ENCODE measurements at regions not wholly inside any gene's neighbourhood (a gene's known extent, or its start where the extent isn't known, plus 50 kb on each side); places are given as distances from the start of the nearest gene placed in this dataset.

- Histone ChIP-seq H3K4me1 (ENCODE audit: insufficient read depth, low read length) (no peaks in the 10 kb centered on the region), H3K4me3 (ENCODE audit: low read length) (no peak overlapping the region), H2AFZ (ENCODE audit: low read length) (no peak overlapping the region), H3K27ac (ENCODE audit: low read length) (no peak overlapping the region), H3K9me3 (ENCODE audit: low read length) (no peaks in the 10 kb centered on the region), H3K9me2 (replicated peaks; ENCODE audit: low read length) (no peaks in the 10 kb centered on the region), H3K79me2 (ENCODE audit: low read length) (no peaks in the 10 kb centered on the region), H3K4me2 (ENCODE audit: low read length) (no peak overlapping the region), H3F3A (ENCODE audit: low read length, unreplicated experiment) (no peaks in the 10 kb centered on the region), H3K36me3 (ENCODE audit: low read depth, low read length) (no peaks in the 10 kb centered on the region), H3K9ac (ENCODE audit: low read length) (no peak overlapping the region), H4K20me1 (ENCODE audit: low read length) (no peaks in the 10 kb centered on the region), H3K27me3 (ENCODE audit: low read length) (no peaks in the 10 kb centered on the region; the same call in 1 of the 2 replicates)
- POLR2A ChIA-PET (ENCODE audit: unreplicated experiment) = no interaction called here
- peak; percentile 53 for ATAC-seq
- TF ChIP-seq EZH2phosphoT487 (IDR thresholded peaks at IDR 0.05; ENCODE audit: borderline replicate concordance, low read length) (no peak), EZH2 (IDR thresholded peaks at IDR 0.05; ENCODE audit: low read length, unreplicated experiment) (no peak)
- TF ChIP-seq, protein P1, sequence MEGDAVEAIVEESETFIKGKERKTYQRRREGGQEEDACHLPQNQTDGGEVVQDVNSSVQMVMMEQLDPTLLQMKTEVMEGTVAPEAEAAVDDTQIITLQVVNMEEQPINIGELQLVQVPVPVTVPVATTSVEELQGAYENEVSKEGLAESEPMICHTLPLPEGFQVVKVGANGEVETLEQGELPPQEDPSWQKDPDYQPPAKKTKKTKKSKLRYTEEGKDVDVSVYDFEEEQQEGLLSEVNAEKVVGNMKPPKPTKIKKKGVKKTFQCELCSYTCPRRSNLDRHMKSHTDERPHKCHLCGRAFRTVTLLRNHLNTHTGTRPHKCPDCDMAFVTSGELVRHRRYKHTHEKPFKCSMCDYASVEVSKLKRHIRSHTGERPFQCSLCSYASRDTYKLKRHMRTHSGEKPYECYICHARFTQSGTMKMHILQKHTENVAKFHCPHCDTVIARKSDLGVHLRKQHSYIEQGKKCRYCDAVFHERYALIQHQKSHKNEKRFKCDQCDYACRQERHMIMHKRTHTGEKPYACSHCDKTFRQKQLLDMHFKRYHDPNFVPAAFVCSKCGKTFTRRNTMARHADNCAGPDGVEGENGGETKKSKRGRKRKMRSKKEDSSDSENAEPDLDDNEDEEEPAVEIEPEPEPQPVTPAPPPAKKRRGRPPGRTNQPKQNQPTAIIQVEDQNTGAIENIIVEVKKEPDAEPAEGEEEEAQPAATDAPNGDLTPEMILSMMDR (conservative IDR thresholded peaks at IDR 0.05; ENCODE audit: low read depth, low read length) = no peak
- peak; percentile 82 for DNase-seq
- intact Hi-C loops (cut with micrococcal nuclease) = loop anchor here (10.0 kb wide), 1 partner anchor 1198 kb away; no protein-coding TSS in a partner anchor
- no TSS peak for BruUV-seq (replicated peaks)
- CTCF ChIA-PET = no interaction called here
Observed at GRCh38 chr3:88986834-88987233, 120.6 kb upstream of the EPHA3 start.

DNA sequence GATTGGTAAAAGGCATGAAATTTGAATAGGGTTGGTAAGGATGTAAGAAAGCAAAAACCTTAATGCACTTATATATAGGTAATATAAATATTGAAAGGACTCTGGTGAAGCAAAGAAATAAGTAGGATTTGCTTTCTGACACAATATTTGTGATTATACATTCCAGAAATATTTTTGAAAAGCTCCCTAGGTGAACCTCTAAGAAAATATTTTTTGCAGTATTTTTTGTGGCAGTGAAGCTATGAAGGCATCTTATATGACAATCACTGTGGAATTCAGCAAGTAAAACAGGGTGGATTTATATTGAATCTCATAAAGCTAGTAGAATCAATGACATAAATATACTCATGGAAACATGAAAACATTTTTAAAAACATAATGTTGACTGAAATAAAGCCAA lies 119.6 kb upstream of the EPHA3 start:
- ChIA-PET POLR2A (ENCODE audit: unreplicated experiment) (no interaction called here), CTCF (no interaction called here)
- Histone ChIP-seq H3K27me3 (ENCODE audit: low read length) (no peaks in the 10 kb centered on the region; the same call in 1 of the 2 replicates), H2AFZ (ENCODE audit: low read length) (no peak overlapping the region), H3K9ac (ENCODE audit: low read length) (no peak overlapping the region), H3K9me3 (ENCODE audit: low read length) (no peaks in the 10 kb centered on the region), H4K20me1 (ENCODE audit: low read length) (no peaks in the 10 kb centered on the region), H3K4me1 (ENCODE audit: insufficient read depth, low read length) (no peaks in the 10 kb centered on the region), H3K36me3 (ENCODE audit: low read depth, low read length) (no peaks in the 10 kb centered on the region), H3K4me2 (ENCODE audit: low read length) (no peak overlapping the region), H3K4me3 (ENCODE audit: low read length) (no peak overlapping the region), H3F3A (ENCODE audit: low read length, unreplicated experiment) (no peaks in the 10 kb centered on the region), H3K79me2 (ENCODE audit: low read length) (no peaks in the 10 kb centered on the region), H3K27ac (ENCODE audit: low read length) (no peak overlapping the region), H3K9me2 (replicated peaks; ENCODE audit: low read length) (no peaks in the 10 kb centered on the region)
- ATAC-seq = no peak
- BruUV-seq (replicated peaks) = no TSS peak
- no peak for DNase-seq
- TF ChIP-seq, protein P1 (conservative IDR thresholded peaks at IDR 0.05; ENCODE audit: low read depth, low read length) = no peak
- TF ChIP-seq EZH2phosphoT487 (IDR thresholded peaks at IDR 0.05; ENCODE audit: borderline replicate concordance, low read length) (no peak), EZH2 (IDR thresholded peaks at IDR 0.05; ENCODE audit: low read length, unreplicated experiment) (no peak)
- intact Hi-C loops (cut with micrococcal nuclease) = loop anchor here (10.0 kb wide), 1 partner anchor 1197 kb away; no protein-coding TSS in a partner anchor

GRCh38 chr3:88988906-88989305 lies 118.5 kb upstream of the EPHA3 start:
- no peak overlapping the region for H3K27ac ChIP-seq (ENCODE audit: low read length)
- H3K27me3 ChIP-seq (ENCODE audit: low read length) = peaks cover 8% of the 10 kb centered on the region; the same call in 1 of the 2 replicates
- H3K9me3 ChIP-seq (ENCODE audit: low read length) = no peaks in the 10 kb centered on the region
- ChIA-PET POLR2A (ENCODE audit: unreplicated experiment) (no interaction called here), CTCF (no interaction called here)
- ATAC-seq (peak; percentile 37; the same call in 1 of the 2 replicates), DNase-seq (peak; percentile 37)
- no peaks in the 10 kb centered on the region for H3K9me2 ChIP-seq (replicated peaks; ENCODE audit: low read length)
- no peak overlapping the region for H2AFZ ChIP-seq (ENCODE audit: low read length)
- H3K4me1 ChIP-seq (ENCODE audit: insufficient read depth, low read length) = no peaks in the 10 kb centered on the region
- H4K20me1 ChIP-seq (ENCODE audit: low read length) = no peaks in the 10 kb centered on the region
- TF ChIP-seq EZH2phosphoT487 (IDR thresholded peaks at IDR 0.05; ENCODE audit: borderline replicate concordance, low read length) (no peak), EZH2 (IDR thresholded peaks at IDR 0.05; ENCODE audit: low read length, unreplicated experiment) (no peak)
- TF ChIP-seq, protein P1 (conservative IDR thresholded peaks at IDR 0.05; ENCODE audit: low read depth, low read length) = no peak
- BruUV-seq (replicated peaks) = no TSS peak
- no peaks in the 10 kb centered on the region for H3K79me2 ChIP-seq (ENCODE audit: low read length)
- no peaks in the 10 kb centered on the region for H3F3A ChIP-seq (ENCODE audit: low read length, unreplicated experiment)
- no peak overlapping the region for H3K4me3 ChIP-seq (ENCODE audit: low read length)
- no peak overlapping the region for H3K9ac ChIP-seq (ENCODE audit: low read length)
- H3K36me3 ChIP-seq (ENCODE audit: low read depth, low read length) = no peaks in the 10 kb centered on the region
- H3K4me2 ChIP-seq (ENCODE audit: low read length) = no peak overlapping the region
- intact Hi-C loops (cut with micrococcal nuclease) = loop anchor here (10.0 kb wide), 1 partner anchor 1196 kb away; no protein-coding TSS in a partner anchor

Data from PC-3 (cell line).